GM23338 (cell line): ENCODE measurements at regions not wholly inside any gene's neighbourhood (a gene's known extent, or its start where the extent isn't known, plus 50 kb on each side); places are given as distances from the start of the nearest gene placed in this dataset.
A peak's percentile ranks its signal among the peaks of the same experiment; 100 is the strongest.

ENCODE experiments used
- ATAC-seq: fragments of 200-7000 bp; cut with Tn5 transposase; 3 replicates; pipeline ENCODE4 v1.9.1; 2020
- DNase-seq: peaks from one replicate; pipeline ENCODE4 v3.0.0-alpha.2; 2015; ENCODE audit warnings: low spot score
- H2AFZ ChIP-seq: fragments of 200-600 bp; sonication (generic); 2 replicates; pipeline ENCODE4 v1.8.0; 2016; ENCODE audit warnings: antibody characterized with exemption, mild to moderate bottlenecking, moderate library complexity
- H3F3A ChIP-seq: fragments of 200-600 bp; sonication (generic); replicated peaks from 2 replicates; pipeline ENCODE4 v1.8.0; 2017; ENCODE audit warnings: antibody characterized with exemption, mixed run types, low read depth
- H3K27ac ChIP-seq: fragments of 200-600 bp; sonication (generic); 2 replicates; pipeline ENCODE4 v1.6.1; 2016; ENCODE audit warnings: low read depth
- H3K27me3 ChIP-seq: fragments of 200-600 bp; sonication (generic); 2 replicates; pipeline ENCODE4 v1.8.0; 2016; ENCODE audit warnings: mild to moderate bottlenecking, mixed run types, moderate library complexity; ENCODE audit not compliant: insufficient read depth
- H3K36me3 ChIP-seq: fragments of 200-600 bp; sonication (generic); 2 replicates; pipeline ENCODE4 v1.8.0; 2016; ENCODE audit warnings: mild to moderate bottlenecking; ENCODE audit not compliant: insufficient read depth
- H3K4me1 ChIP-seq: fragments of 200-600 bp; sonication (generic); 2 replicates; pipeline ENCODE4 v1.8.0; 2016; ENCODE audit warnings: mild to moderate bottlenecking, moderate library complexity; ENCODE audit not compliant: insufficient read depth
- H3K4me2 ChIP-seq: fragments of 200-600 bp; sonication (generic); 2 replicates; pipeline ENCODE4 v1.7.1; 2017; ENCODE audit warnings: mixed run types
- H3K4me3 ChIP-seq: fragments of 200-600 bp; sonication (generic); 2 replicates; pipeline ENCODE4 v1.6.1; 2016; ENCODE audit warnings: mixed run types
- H3K79me2 ChIP-seq: fragments of 200-600 bp; sonication (generic); replicated peaks from 2 replicates; pipeline ENCODE4 v1.8.0; 2017; ENCODE audit warnings: mild to moderate bottlenecking; ENCODE audit not compliant: insufficient read depth
- H3K9me2 ChIP-seq: fragments of 200-600 bp; sonication (generic); 2 replicates; pipeline ENCODE4 v1.8.0; 2017; ENCODE audit not compliant: insufficient read depth
- H4K20me1 ChIP-seq: fragments of 200-600 bp; sonication (generic); replicated peaks from 2 replicates; pipeline ENCODE4 v1.8.0; 2017; ENCODE audit warnings: mild to moderate bottlenecking; ENCODE audit not compliant: insufficient read depth
- H3K27ac Mint-ChIP-seq: 2 replicates; pipeline ENCODE4 v1.8.0; 2020; ENCODE audit warnings: inconsistent platforms, mild to moderate bottlenecking, moderate library complexity, mixed read lengths
- H3K27me3 Mint-ChIP-seq: 3 replicates; pipeline ENCODE4 v1.8.0; 2022; ENCODE audit warnings: low read depth, mild to moderate bottlenecking, moderate library complexity, mixed read lengths, inconsistent platforms; ENCODE audit not compliant: insufficient read depth, poor library complexity
- H3K36me3 Mint-ChIP-seq: 3 replicates; pipeline ENCODE4 v1.8.0; 2021; ENCODE audit warnings: low read depth, mild to moderate bottlenecking, inconsistent platforms, moderate library complexity, mixed read lengths
- H3K4me1 Mint-ChIP-seq: 3 replicates; pipeline ENCODE4 v1.8.0; 2020; ENCODE audit warnings: mild to moderate bottlenecking, inconsistent platforms, mixed read lengths
- H3K4me3 Mint-ChIP-seq: 3 replicates; pipeline ENCODE4 v1.8.0; 2021; ENCODE audit warnings: moderate library complexity, mild to moderate bottlenecking, inconsistent platforms, mixed read lengths
- H3K9me3 Mint-ChIP-seq: 3 replicates; pipeline ENCODE4 v1.8.0; 2020; ENCODE audit warnings: moderate library complexity, mild to moderate bottlenecking, inconsistent platforms, mixed read lengths
- CTCF ChIP-seq, 2 experiments: fragments of 200-600 bp in 1 of 2; sonication (generic) in 1 of 2; conservative IDR thresholded peaks; 2 replicates each; pipeline versions ENCODE4 v1.5.1 to v1.6.1; 2016 to 2017; ENCODE audit warnings: antibody characterized with exemption in 2 of 2, low read depth in 2 of 2, mild to moderate bottlenecking in 2 of 2, moderate library complexity in 1 of 2
- ETS1 ChIP-seq: IDR thresholded peaks from 2 replicates; pipeline ENCODE4 v1.6.1; 2016; ENCODE audit warnings: antibody characterized with exemption
- EZH2 ChIP-seq: fragments of 200-600 bp; sonication (generic); IDR thresholded peaks from one replicate; pipeline ENCODE4 v1.8.0; 2017; ENCODE audit warnings: antibody characterized with exemption, mild to moderate bottlenecking, low read depth; ENCODE audit not compliant: unreplicated experiment
- EZH2phosphoT487 ChIP-seq: fragments of 200-600 bp; sonication (generic); IDR thresholded peaks from one replicate; pipeline ENCODE4 v1.8.1; 2018; ENCODE audit warnings: antibody characterized with exemption; ENCODE audit not compliant: unreplicated experiment
- JUNB ChIP-seq: IDR thresholded peaks from one replicate; pipeline ENCODE4 v1.6.1; 2016; ENCODE audit warnings: antibody characterized with exemption; ENCODE audit not compliant: unreplicated experiment
- NANOG ChIP-seq: IDR thresholded peaks from 2 replicates; pipeline ENCODE4 v1.6.1; 2016; ENCODE audit warnings: antibody characterized with exemption, borderline replicate concordance
- POLR2AphosphoS5 ChIP-seq: IDR thresholded peaks from 2 replicates; pipeline ENCODE4 v1.6.1; 2016; ENCODE audit warnings: antibody characterized with exemption, low read depth
- REST ChIP-seq: IDR thresholded peaks from one replicate; pipeline ENCODE4 v1.6.1; 2018; ENCODE audit warnings: antibody characterized with exemption; ENCODE audit not compliant: unreplicated experiment
- STAT1 ChIP-seq: IDR thresholded peaks from one replicate; pipeline ENCODE4 v1.6.1; 2016; ENCODE audit warnings: antibody characterized with exemption; ENCODE audit not compliant: unreplicated experiment
- ZNF114 ChIP-seq: fragments of 250-450 bp; sonication (Bioruptor Pico); IDR thresholded peaks from 2 replicates; pipeline ENCODE4 v1.5.0; 2020; ENCODE audit warnings: mild to moderate bottlenecking, moderate library complexity
- ZNF331 ChIP-seq: fragments of 250-450 bp; sonication (Bioruptor Pico); IDR thresholded peaks from 2 replicates; pipeline ENCODE4 v1.5.0; 2020; ENCODE audit warnings: low read depth, mild to moderate bottlenecking, moderate library complexity

DNA sequence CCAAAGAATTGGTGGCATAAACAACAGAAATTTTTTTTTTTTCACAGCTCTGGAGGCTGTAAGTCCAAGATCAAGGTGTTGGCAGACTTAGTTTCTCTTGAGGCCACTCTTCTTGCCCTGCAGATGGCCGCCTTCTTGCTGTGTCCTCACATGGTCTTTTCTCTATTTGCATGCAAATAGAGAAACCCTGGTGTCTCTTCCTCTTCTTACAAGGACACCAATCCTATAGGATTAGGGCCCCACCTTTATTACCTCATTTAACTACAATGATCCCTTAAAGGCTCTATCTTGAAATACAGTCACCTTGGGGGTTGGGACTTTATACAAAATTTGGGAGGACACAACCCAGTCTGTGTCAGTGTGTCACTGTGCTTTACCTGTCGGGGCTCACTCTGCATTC is 175.4 kb upstream of the PGRMC2 start:
- Histone ChIP-seq H3K27me3 (no peaks in the 10 kb centered on the region), H3K4me3 (no peak overlapping the region), H3K27ac (no peak overlapping the region), H3K9me2 (peaks cover 16% of the 10 kb centered on the region; the same call in 1 of the 2 replicates), H3K79me2 (no peaks in the 10 kb centered on the region), H3K36me3 (no peaks in the 10 kb centered on the region), H3K4me1 (peaks cover 21% of the 10 kb centered on the region), H3F3A (no peaks in the 10 kb centered on the region), H2AFZ (no peak overlapping the region), H4K20me1 (no peaks in the 10 kb centered on the region), H3K4me2 (no peak overlapping the region)
- DNase-seq (no peak), ATAC-seq (no peak)
- Mint-ChIP-seq H3K27ac (no peak overlapping the region), H3K36me3 (peaks cover 2% of the 10 kb centered on the region; the same call in 2 of the 3 replicates), H3K4me3 (no peak overlapping the region), H3K27me3 (peaks cover 2% of the 10 kb centered on the region), H3K4me1 (no peaks in the 10 kb centered on the region; the same call in 2 of the 3 replicates), H3K9me3 (no peaks in the 10 kb centered on the region; the same call in 1 of the 3 replicates)
- no peak for TF ChIP-seq STAT1

- H3K79me2 ChIP-seq = no peaks in the 10 kb centered on the region
- ATAC-seq (no peak), DNase-seq (no peak)
- H3K27ac Mint-ChIP-seq = no peak overlapping the region
- no peaks in the 10 kb centered on the region for H3K27me3 ChIP-seq
- H2AFZ ChIP-seq = no peak overlapping the region; the same call in 1 of the 2 replicates
- H3K9me3 Mint-ChIP-seq = no peaks in the 10 kb centered on the region; the same call in 1 of the 3 replicates
- H3K36me3 Mint-ChIP-seq = peaks cover 2% of the 10 kb centered on the region; the same call in 2 of the 3 replicates
- H3K27ac ChIP-seq = no peak overlapping the region
- H3F3A ChIP-seq = no peaks in the 10 kb centered on the region
- no peak overlapping the region for H3K4me3 ChIP-seq
- H3K27me3 Mint-ChIP-seq = peaks cover 2% of the 10 kb centered on the region
- no peaks in the 10 kb centered on the region for H4K20me1 ChIP-seq
- no peak overlapping the region for H3K4me3 Mint-ChIP-seq
- peak overlapping the region; percentile 14 for H3K4me2 ChIP-seq
- peaks cover 16% of the 10 kb centered on the region; the same call in 1 of the 2 replicates for H3K9me2 ChIP-seq
- no peaks in the 10 kb centered on the region for H3K36me3 ChIP-seq
- H3K4me1 ChIP-seq = peaks cover 21% of the 10 kb centered on the region
- no peaks in the 10 kb centered on the region; the same call in 2 of the 3 replicates for H3K4me1 Mint-ChIP-seq
- TF ChIP-seq CTCF (conservative IDR thresholded peaks at IDR 0.05; ENCODE audit: low read depth in 2 of 2) (no peak), ZNF114 (CRISPR knock-in tag) (no peak), EZH2phosphoT487 (no peak), ZNF331 (no peak), JUNB (no peak), REST (no peak), NANOG (no peak), ETS1 (no peak), STAT1 (no peak), EZH2 (no peak), POLR2AphosphoS5 (no peak)
These were observed 174.6 kb upstream of the PGRMC2 start for GRCh38 chr4:128462103-128462783.
